Gastrocnemius medialis (tissue), 4 donors: ENCODE measurements at regions not wholly inside any gene's neighbourhood (a gene's known extent, or its start where the extent isn't known, plus 50 kb on each side); places are given as distances from the start of the nearest gene placed in this dataset.

Experiments used
- ATAC-seq, 2 donors: fragments of 150-250 bp; one replicate each; pipeline ENCODE4 v1.9.1; 2016
- DNase-seq, 2 donors: peaks; one replicate each; pipeline ENCODE4 v3.0.0-alpha.2; 2019
- H3K27ac ChIP-seq, 4 donors: fragments of 200-600 bp; sonication (generic); 1 replicate in 1 of 4; 2 replicates in 3 of 4; pipeline ENCODE4 v1.5.1; 2016 to 2018; ENCODE audit warnings: mild to moderate bottlenecking in 2 of 4, moderate library complexity in 1 of 4
- H3K27me3 ChIP-seq, 3 donors: fragments of 200-600 bp; sonication (generic) in 2 of 3; 1 replicate in 1 of 3; 2 replicates in 2 of 3; pipeline versions ENCODE4 v1.5.1 to v1.6.0; 2016 to 2019; ENCODE audit warnings: mild to moderate bottlenecking in 1 of 3, moderate library complexity in 1 of 3
- H3K36me3 ChIP-seq, 2 donors: fragments of 200-600 bp; sonication (generic) in 1 of 2; one replicate each; pipeline ENCODE4 v1.5.1; 2017 to 2018
- H3K4me1 ChIP-seq, 2 donors: fragments of 200-600 bp; sonication (generic) in 1 of 2; one replicate each; pipeline ENCODE4 v1.5.1; 2016 to 2017; ENCODE audit warnings: mild to moderate bottlenecking in 2 of 2
- H3K4me3 ChIP-seq, 4 donors: fragments of 200-600 bp; sonication (generic) in 3 of 4; 1 replicate in 1 of 4; 2 replicates in 3 of 4; pipeline ENCODE4 v1.5.1; 2016 to 2019; ENCODE audit warnings: mild to moderate bottlenecking in 2 of 4
- H3K9me3 ChIP-seq, 3 donors: fragments of 200-600 bp; sonication (generic) in 2 of 3; 1 replicate in 1 of 3; 2 replicates in 2 of 3; pipeline ENCODE4 v1.5.1; 2016 to 2019
- CTCF ChIP-seq, 5 experiments: fragments of 450-650 bp in 3 of 5; fragments of 200-600 bp in 2 of 5; sonication (generic) in 2 of 5; IDR thresholded peaks in 4 of 5; conservative IDR thresholded peaks in 1 of 5; 1 replicate in 4 of 5; 2 replicates in 1 of 5; pipeline ENCODE4 v1.5.1; 2016 to 2019; ENCODE audit warnings: antibody characterized with exemption in 5 of 5, mild to moderate bottlenecking in 3 of 5, moderate library complexity in 3 of 5
- POLR2A ChIP-seq, 2 donors: fragments of 450-650 bp; IDR thresholded peaks; one replicate each; pipeline ENCODE4 v1.6.1; 2017; ENCODE audit warnings: antibody characterized with exemption in 2 of 2, mild to moderate bottlenecking in 2 of 2, moderate library complexity in 2 of 2
- in situ Hi-C, 4 donors: fragments of 200-750 bp; cut with MboI; loops; one replicate each; pipeline versions ENCODE4 v1.15.0 to v1.8.0; 2017; ENCODE audit warnings: low sequenced_read_pairs in 4 of 4
- intact Hi-C: fragments of 100-400 bp; cut with DNase I; formaldehyde crosslinking; loops from one replicate; pipeline ENCODE4 v1.15.1; 2023; ENCODE audit warnings: low total_unique reads

DNA sequence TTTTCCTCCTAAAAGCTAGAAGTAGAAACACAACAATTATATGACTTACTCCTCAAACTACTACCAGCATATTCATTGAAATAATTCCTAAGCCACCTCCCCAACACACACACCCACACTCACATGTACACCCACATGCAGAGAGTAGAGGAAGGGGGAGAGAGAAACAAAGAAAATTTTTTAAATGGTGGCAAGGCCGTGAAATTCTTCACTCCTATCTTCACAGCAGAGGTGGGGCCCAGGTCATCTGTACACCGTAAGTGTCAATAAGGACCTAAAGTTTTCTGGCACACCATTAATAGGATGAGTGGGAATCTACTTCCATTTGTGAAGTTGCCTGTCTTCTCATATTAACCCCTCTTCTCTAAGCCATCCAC, 73.9 kb upstream of the EGLN3 start:
- intact Hi-C loops, result no loop called here
- in situ Hi-C loops, result no loop called here
- Histone ChIP-seq H3K4me1 (peaks cover 0 to 1% of the 10 kb centered on the region in 2 donors), H3K4me3 (no peak overlapping the region), H3K9me3 (no peaks in the 10 kb centered on the region), H3K27me3 (no peaks in the 10 kb centered on the region), H3K36me3 (no peaks in the 10 kb centered on the region), H3K27ac (no peak overlapping the region)
- no peak for TF ChIP-seq CTCF (IDR thresholded peaks at IDR 0.05 in 4 of 5, conservative IDR thresholded peaks at IDR 0.05 in 1 of 5)
- TF ChIP-seq POLR2A (IDR thresholded peaks at IDR 0.05), result no peak
- no peak for DNase-seq
- ATAC-seq, result no peak

- intact Hi-C loops, result no loop called here
- ATAC-seq, result no peak
- H3K36me3 ChIP-seq, result no peaks in the 10 kb centered on the region
- no peaks in the 10 kb centered on the region for H3K9me3 ChIP-seq
- no peak for DNase-seq
- no peaks in the 10 kb centered on the region for H3K27me3 ChIP-seq
- in situ Hi-C loops, result no loop called here
- H3K4me3 ChIP-seq, result no peak overlapping the region
- peaks cover 3 to 7% of the 10 kb centered on the region in 2 donors for H3K4me1 ChIP-seq
- H3K27ac ChIP-seq, result no peak overlapping the region
- TF ChIP-seq POLR2A (IDR thresholded peaks at IDR 0.05), result no peak
- no peak for TF ChIP-seq CTCF (IDR thresholded peaks at IDR 0.05 in 4 of 5, conservative IDR thresholded peaks at IDR 0.05 in 1 of 5)
Observed at GRCh38 chr14:34023824-34024767, 73.2 kb upstream of the EGLN3 start.

DNA sequence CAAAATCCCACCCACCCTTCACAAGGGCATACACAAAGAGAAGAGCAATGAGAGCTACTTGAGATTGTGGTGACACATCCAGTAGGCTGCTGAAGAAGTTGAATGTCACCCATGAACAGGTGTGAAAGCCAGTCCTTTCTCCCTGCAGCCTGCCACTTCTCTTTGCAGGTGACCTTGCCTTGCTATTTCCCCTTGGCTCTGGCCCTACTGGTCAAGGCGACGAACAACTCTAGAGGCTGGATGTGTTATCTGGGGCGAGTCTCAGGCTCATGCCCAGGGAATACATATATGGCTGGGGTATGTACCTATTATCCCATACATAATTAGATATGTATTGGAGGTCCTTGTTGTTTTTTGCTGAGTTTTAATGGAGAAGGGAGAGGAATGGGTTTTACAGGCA, 70.2 kb upstream of the EGLN3 start:
- in situ Hi-C loops (no loop called here), intact Hi-C loops (no loop called here)
- no peak for ATAC-seq

DNA sequence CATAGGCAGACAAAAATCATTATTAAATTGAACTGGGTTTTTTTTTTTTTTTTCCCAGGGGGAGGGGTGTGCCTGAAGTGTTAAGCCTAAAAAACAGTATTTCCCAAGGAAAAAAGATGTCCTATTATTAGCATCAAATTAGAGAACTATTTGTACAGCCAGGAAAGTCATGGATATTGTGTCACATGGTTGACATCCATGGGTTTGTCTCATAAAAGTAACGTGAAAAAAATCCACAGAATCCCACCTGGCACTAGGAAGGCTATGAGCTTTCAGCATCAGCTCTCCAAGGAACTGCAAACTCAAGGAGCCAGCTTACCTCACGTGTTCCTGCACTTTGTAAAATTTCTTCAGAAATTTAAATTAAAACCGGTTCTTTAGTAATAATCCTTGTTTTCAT, 69.1 kb upstream of the EGLN3 start:
- in situ Hi-C loops, result no loop called here
- peak overlapping the region; percentile 33 to 48 (median 42) for H3K27ac ChIP-seq

More for the DNA sequence above, 70.2 kb upstream of the EGLN3 start:
- no peak for TF ChIP-seq POLR2A (IDR thresholded peaks at IDR 0.05)
- no peak for DNase-seq
- Histone ChIP-seq H3K4me1 (peaks cover 7 to 8% of the 10 kb centered on the region in 2 donors), H3K36me3 (no peaks in the 10 kb centered on the region), H3K9me3 (no peaks in the 10 kb centered on the region), H3K4me3 (no peak overlapping the region), H3K27ac (no peak overlapping the region), H3K27me3 (no peaks in the 10 kb centered on the region)

More for the DNA sequence above, 69.1 kb upstream of the EGLN3 start:
- TF ChIP-seq CTCF (IDR thresholded peaks at IDR 0.05 in 4 of 5, conservative IDR thresholded peaks at IDR 0.05 in 1 of 5) (no peak), POLR2A (IDR thresholded peaks at IDR 0.05) (no peak)
- intact Hi-C loops, result no loop called here
- H3K27me3 ChIP-seq, result no peaks in the 10 kb centered on the region
- H3K9me3 ChIP-seq, result no peaks in the 10 kb centered on the region
- ATAC-seq, result peak; percentile 80 to 83
- no peaks in the 10 kb centered on the region for H3K36me3 ChIP-seq
- peak; percentile 25 to 39 for DNase-seq
- peaks cover 7 to 8% of the 10 kb centered on the region in 2 donors for H3K4me1 ChIP-seq
- no peak overlapping the region for H3K4me3 ChIP-seq
